Gastrocnemius medialis (tissue), 4 donors: ENCODE measurements at regions not wholly inside any gene's neighbourhood (a gene's known extent, or its start where the extent isn't known, plus 50 kb on each side); places are given as distances from the start of the nearest gene placed in this dataset.

ENCODE experiments used
- CTCF ChIP-seq, 5 experiments: fragments of 450-650 bp in 3 of 5; fragments of 200-600 bp in 2 of 5; sonication (generic) in 2 of 5; IDR thresholded peaks in 4 of 5; conservative IDR thresholded peaks in 1 of 5; 1 replicate in 4 of 5; 2 replicates in 1 of 5; pipeline ENCODE4 v1.5.1; 2016 to 2019; ENCODE audit warnings: antibody characterized with exemption in 5 of 5, mild to moderate bottlenecking in 3 of 5, moderate library complexity in 3 of 5
- POLR2A ChIP-seq, 2 donors: fragments of 450-650 bp; IDR thresholded peaks; one replicate each; pipeline ENCODE4 v1.6.1; 2017; ENCODE audit warnings: antibody characterized with exemption in 2 of 2, mild to moderate bottlenecking in 2 of 2, moderate library complexity in 2 of 2

GRCh38 chr1:184197831-184198230, 146.3 kb downstream of the TSEN15 start:
- TF ChIP-seq CTCF (IDR thresholded peaks at IDR 0.05 in 4 of 5, conservative IDR thresholded peaks at IDR 0.05 in 1 of 5) (no peak), POLR2A (IDR thresholded peaks at IDR 0.05) (no peak)
